Activated T-cell treated with anti-CD3 and anti-CD28 coated beads for 24 hours (primary cell): ENCODE measurements at regions not wholly inside any gene's neighbourhood (a gene's known extent, or its start where the extent isn't known, plus 50 kb on each side); places are given as distances from the start of the nearest gene placed in this dataset.

Experiments
- DNase-seq: peaks from one replicate; pipeline ENCODE4 v3.0.0-alpha.2; 2020; ENCODE audit warnings: low read depth

- DNase-seq, result no peak
These were observed 54.4 kb upstream of the HS3ST1 start for GRCh38 chr4:11483046-11483445.

GRCh38 chr4:11480683-11481082 lies 52.0 kb upstream of the HS3ST1 start:
- no peak for DNase-seq
